Stomach (tissue), 4 donors: ENCODE measurements at regions not wholly inside any gene's neighbourhood (a gene's known extent, or its start where the extent isn't known, plus 50 kb on each side); places are given as distances from the start of the nearest gene placed in this dataset.

ENCODE experiments used
- EP300 ChIP-seq: sonication (generic); formaldehyde crosslinking; IDR thresholded peaks from one replicate; pipeline ENCODE4 v1.6.1; 2017; ENCODE audit warnings: antibody characterized with exemption
- POLR2A ChIP-seq, 4 donors: fragments of 450-650 bp; IDR thresholded peaks; one replicate each; pipeline ENCODE4 v1.6.1; 2016; ENCODE audit warnings: antibody characterized with exemption in 4 of 4, control low read depth in 2 of 4, mild to moderate bottlenecking in 1 of 4, moderate library complexity in 1 of 4
- TF ChIP-seq, protein P1 (sequence below), 7 experiments: fragments of 450-650 bp in 4 of 7; fragments of 200-600 bp in 3 of 7; sonication (generic) in 3 of 7; IDR thresholded peaks; one replicate each; pipeline ENCODE4 v1.5.1; 2016 to 2019; ENCODE audit warnings: antibody characterized with exemption in 7 of 7, control low read depth in 2 of 7, mild to moderate bottlenecking in 1 of 7

DNA sequence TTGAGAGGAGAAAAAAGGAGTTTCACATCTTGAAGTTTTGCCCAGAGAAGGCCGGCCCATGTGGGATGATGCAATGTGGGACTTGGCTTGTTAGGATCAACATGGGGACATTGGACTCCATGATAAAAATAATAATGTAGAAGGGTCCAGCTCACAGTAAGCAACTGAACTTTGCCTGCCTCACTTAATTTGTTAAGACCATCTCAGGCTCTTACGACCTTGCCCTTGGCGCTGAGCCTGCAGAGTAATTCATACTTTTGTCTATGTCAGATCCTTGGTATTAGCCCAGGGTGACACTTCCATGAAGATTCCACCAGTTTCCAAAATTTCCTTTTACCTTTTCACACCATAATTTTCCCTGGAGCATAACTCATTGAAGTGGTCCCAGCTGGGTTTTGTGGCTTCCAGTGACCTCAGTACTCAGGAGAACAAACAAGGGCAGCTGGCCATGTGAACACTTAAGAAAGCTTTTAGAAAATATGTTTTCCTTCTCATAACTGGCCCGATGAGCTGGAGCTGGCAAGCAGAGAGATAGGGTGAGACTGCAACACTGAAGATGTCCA lies 315.4 kb upstream of the RASGRP1 start:
- TF ChIP-seq, protein P1, sequence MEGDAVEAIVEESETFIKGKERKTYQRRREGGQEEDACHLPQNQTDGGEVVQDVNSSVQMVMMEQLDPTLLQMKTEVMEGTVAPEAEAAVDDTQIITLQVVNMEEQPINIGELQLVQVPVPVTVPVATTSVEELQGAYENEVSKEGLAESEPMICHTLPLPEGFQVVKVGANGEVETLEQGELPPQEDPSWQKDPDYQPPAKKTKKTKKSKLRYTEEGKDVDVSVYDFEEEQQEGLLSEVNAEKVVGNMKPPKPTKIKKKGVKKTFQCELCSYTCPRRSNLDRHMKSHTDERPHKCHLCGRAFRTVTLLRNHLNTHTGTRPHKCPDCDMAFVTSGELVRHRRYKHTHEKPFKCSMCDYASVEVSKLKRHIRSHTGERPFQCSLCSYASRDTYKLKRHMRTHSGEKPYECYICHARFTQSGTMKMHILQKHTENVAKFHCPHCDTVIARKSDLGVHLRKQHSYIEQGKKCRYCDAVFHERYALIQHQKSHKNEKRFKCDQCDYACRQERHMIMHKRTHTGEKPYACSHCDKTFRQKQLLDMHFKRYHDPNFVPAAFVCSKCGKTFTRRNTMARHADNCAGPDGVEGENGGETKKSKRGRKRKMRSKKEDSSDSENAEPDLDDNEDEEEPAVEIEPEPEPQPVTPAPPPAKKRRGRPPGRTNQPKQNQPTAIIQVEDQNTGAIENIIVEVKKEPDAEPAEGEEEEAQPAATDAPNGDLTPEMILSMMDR (IDR thresholded peaks at IDR 0.05) = no peak
- no peak for TF ChIP-seq EP300
- TF ChIP-seq POLR2A (IDR thresholded peaks at IDR 0.05) = no peak
